ENCODE measurements at regions not wholly inside any gene's neighbourhood (a gene's known extent, or its start where the extent isn't known, plus 50 kb on each side); places are given as distances from the start of the nearest gene placed in this dataset.

GRCh38 chr1:209106861-209107260 lies 476.7 kb upstream of the CAMK1G start (continued):
- TF ChIP-seq REST (IDR thresholded peaks at IDR 0.05; ENCODE audit: unreplicated experiment) = no peak

GRCh38 chr1:209107535-209107934 lies 476.0 kb upstream of the CAMK1G start:
- ATAC-seq (no peak), DNase-seq (ENCODE audit: low spot score) (no peak)
- H3K27ac ChIP-seq (ENCODE audit: low read depth) = no peak overlapping the region
- no peak overlapping the region for H3K4me3 ChIP-seq
- H3K4me1 ChIP-seq (ENCODE audit: insufficient read depth) = peaks cover 21% of the 10 kb centered on the region
- peaks cover 30% of the 10 kb centered on the region for H3K4me1 Mint-ChIP-seq
- peaks cover 9% of the 10 kb centered on the region for H3K27me3 Mint-ChIP-seq (ENCODE audit: insufficient read depth, low read depth, poor library complexity)
- peaks cover 10% of the 10 kb centered on the region; the same call in 2 of the 3 replicates for H3K9me3 Mint-ChIP-seq
- no peaks in the 10 kb centered on the region for H3K27me3 ChIP-seq (ENCODE audit: insufficient read depth)
- H3K36me3 ChIP-seq (ENCODE audit: insufficient read depth) = no peaks in the 10 kb centered on the region
- TF ChIP-seq ZNF462 (CRISPR knock-in tag; IDR thresholded peaks at IDR 0.05) (no peak), EZH2phosphoT487 (IDR thresholded peaks at IDR 0.05; ENCODE audit: unreplicated experiment) (no peak), EZH2 (IDR thresholded peaks at IDR 0.05; ENCODE audit: low read depth, unreplicated experiment) (no peak), CTCF (conservative IDR thresholded peaks at IDR 0.05; ENCODE audit: low read depth in 2 of 2) (no peak), POLR2AphosphoS5 (IDR thresholded peaks at IDR 0.05; ENCODE audit: low read depth) (no peak)
- H3K79me2 ChIP-seq (replicated peaks; ENCODE audit: insufficient read depth) = no peaks in the 10 kb centered on the region
- no peak overlapping the region for H2AFZ ChIP-seq
- H3K36me3 Mint-ChIP-seq (ENCODE audit: low read depth) = no peaks in the 10 kb centered on the region; the same call in 2 of the 3 replicates
- H4K20me1 ChIP-seq (replicated peaks; ENCODE audit: insufficient read depth) = no peaks in the 10 kb centered on the region
- no peak overlapping the region for H3K27ac Mint-ChIP-seq
- no peaks in the 10 kb centered on the region for H3K9me2 ChIP-seq (ENCODE audit: insufficient read depth)
- no peak overlapping the region for H3K4me2 ChIP-seq
- no peaks in the 10 kb centered on the region for H3F3A ChIP-seq (replicated peaks; ENCODE audit: low read depth)
- H3K4me3 Mint-ChIP-seq = no peak overlapping the region

Data from GM23338 (cell line).